Naive B cell (primary cell): ENCODE measurements at regions not wholly inside any gene's neighbourhood (a gene's known extent, or its start where the extent isn't known, plus 50 kb on each side); places are given as distances from the start of the nearest gene placed in this dataset.
"Not testable (repeated sequence)": the region's sequence is repeated elsewhere in the genome, so short reads cannot be mapped to it uniquely, and the experiment has no call there.

Experiments used
- ATAC-seq, 2 donors: fragments of 150-1000 bp; cut with Tn5 transposase; 2 replicates each; pipeline ENCODE4 v1.10.0; 2021; ENCODE audit warnings: low read depth in 2 of 2, mild to moderate bottlenecking in 2 of 2, moderate library complexity in 2 of 2
- DNase-seq: peaks from one replicate; pipeline ENCODE4 v3.0.0; 2022
- H3K27ac Mint-ChIP-seq, 6 donors: one replicate each; pipeline ENCODE4 v1.8.0; 2020 to 2022; ENCODE audit warnings: mild to moderate bottlenecking in 6 of 6, mixed read lengths in 6 of 6, moderate library complexity in 5 of 6, inconsistent platforms in 2 of 6
- H3K27me3 Mint-ChIP-seq, 3 donors: one replicate each; pipeline ENCODE4 v1.8.0; 2021 to 2022; ENCODE audit warnings: mixed read lengths in 3 of 3, mild to moderate bottlenecking in 1 of 3
- H3K36me3 Mint-ChIP-seq, 2 donors: one replicate each; pipeline ENCODE4 v1.8.0; 2020 to 2022; ENCODE audit warnings: mixed read lengths in 2 of 2, inconsistent platforms in 1 of 2, mild to moderate bottlenecking in 1 of 2
- H3K4me1 Mint-ChIP-seq, 3 donors: one replicate each; pipeline ENCODE4 v1.8.0; 2020 to 2022; ENCODE audit warnings: mixed read lengths in 3 of 3, inconsistent platforms in 1 of 3, mild to moderate bottlenecking in 1 of 3, moderate library complexity in 1 of 3
- H3K4me3 Mint-ChIP-seq, 8 donors: one replicate each; pipeline ENCODE4 v1.8.0; 2020 to 2022; ENCODE audit warnings: mild to moderate bottlenecking in 8 of 8, mixed read lengths in 8 of 8, moderate library complexity in 8 of 8, inconsistent platforms in 2 of 8
- H3K9me3 Mint-ChIP-seq, 7 donors: one replicate each; pipeline ENCODE4 v1.8.0; 2020 to 2022; ENCODE audit warnings: mixed read lengths in 7 of 7, mild to moderate bottlenecking in 5 of 7, inconsistent platforms in 2 of 7, moderate library complexity in 1 of 7

DNA sequence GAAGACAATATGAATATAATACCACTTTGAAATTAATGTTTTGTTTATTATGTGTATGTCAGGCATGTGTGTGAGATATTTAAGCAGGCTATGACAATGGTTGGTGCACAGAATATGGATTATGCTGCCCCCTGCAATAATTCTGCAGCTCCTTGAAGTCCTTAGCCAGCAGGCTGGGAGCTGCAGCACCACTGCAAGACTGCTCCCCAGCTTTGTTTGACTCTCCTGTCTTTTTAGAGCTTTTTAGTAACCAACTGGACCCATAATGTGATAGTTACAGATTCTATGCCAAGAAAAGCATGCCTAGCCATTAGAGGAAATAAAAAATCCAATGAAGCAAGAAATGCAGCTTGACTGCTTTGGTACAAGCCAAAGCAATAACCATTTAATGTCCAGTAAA lies 535.1 kb downstream of the TMEM135 start:
- peaks cover 0 to 5% (median 0%) of the 10 kb centered on the region in 7 donors for H3K9me3 Mint-ChIP-seq
- H3K27me3 Mint-ChIP-seq: no peaks in the 10 kb centered on the region
- no peak overlapping the region for H3K27ac Mint-ChIP-seq
- no peaks in the 10 kb centered on the region for H3K36me3 Mint-ChIP-seq
- H3K4me1 Mint-ChIP-seq: no peaks in the 10 kb centered on the region
- ATAC-seq (no peak), DNase-seq (no peak)
- H3K4me3 Mint-ChIP-seq: no peak overlapping the region

DNA sequence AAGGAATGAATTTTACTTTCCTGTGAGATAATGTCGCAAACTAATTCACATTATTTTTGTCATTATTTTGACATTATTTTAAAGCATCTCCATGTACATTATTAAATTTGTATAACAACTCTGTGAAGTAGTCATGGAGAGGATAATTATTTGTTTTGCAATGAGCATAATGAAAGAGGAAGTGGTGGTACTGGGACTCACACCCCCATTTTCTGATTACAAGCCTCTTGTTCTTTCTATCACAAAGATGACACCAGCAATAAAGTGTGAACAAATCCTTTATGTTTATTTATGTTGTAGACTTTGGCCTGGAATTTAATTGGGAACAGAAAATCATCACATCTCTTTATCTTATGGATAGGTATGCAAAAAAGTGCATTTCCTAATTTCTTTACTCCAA lies 522.6 kb downstream of the TMEM135 start:
- Mint-ChIP-seq H3K9me3 (peaks cover 3 to 12% (median 8%) of the 10 kb centered on the region in 7 donors), H3K4me3 (no peak overlapping the region), H3K27ac (no peak overlapping the region)

DNA sequence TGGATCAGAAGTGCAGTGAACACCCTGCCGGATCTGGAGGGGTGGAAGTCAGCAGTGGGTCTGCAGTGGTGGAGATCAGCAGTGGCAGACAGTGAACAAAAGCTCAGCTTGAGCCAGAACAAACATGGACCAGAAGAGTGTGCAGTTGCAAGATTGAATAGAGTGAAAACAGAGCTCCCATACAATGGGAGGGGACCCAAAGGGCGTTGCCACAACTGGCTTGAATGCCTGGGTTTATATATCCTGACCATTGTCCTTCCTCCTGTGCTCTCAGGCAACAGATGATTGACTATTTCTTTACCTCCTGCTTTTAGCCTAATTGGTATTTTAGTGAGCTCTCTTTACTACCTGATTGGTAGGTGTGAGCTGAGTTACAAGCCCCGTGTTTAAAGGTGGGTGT lies 522.1 kb downstream of the TMEM135 start:
- not testable (repeated sequence) for H3K36me3 Mint-ChIP-seq, ATAC-seq, H3K27me3 Mint-ChIP-seq, H3K27ac Mint-ChIP-seq, DNase-seq, H3K4me3 Mint-ChIP-seq, H3K4me1 Mint-ChIP-seq
- peaks cover 3 to 15% (median 10%) of the 10 kb centered on the region in 7 donors for H3K9me3 Mint-ChIP-seq

More for the DNA sequence above, 522.6 kb downstream of the TMEM135 start:
- DNase-seq (no peak), ATAC-seq (no peak)
- no peaks in the 10 kb centered on the region for H3K4me1 Mint-ChIP-seq
- H3K27me3 Mint-ChIP-seq: no peaks in the 10 kb centered on the region
- H3K36me3 Mint-ChIP-seq: no peaks in the 10 kb centered on the region

DNA sequence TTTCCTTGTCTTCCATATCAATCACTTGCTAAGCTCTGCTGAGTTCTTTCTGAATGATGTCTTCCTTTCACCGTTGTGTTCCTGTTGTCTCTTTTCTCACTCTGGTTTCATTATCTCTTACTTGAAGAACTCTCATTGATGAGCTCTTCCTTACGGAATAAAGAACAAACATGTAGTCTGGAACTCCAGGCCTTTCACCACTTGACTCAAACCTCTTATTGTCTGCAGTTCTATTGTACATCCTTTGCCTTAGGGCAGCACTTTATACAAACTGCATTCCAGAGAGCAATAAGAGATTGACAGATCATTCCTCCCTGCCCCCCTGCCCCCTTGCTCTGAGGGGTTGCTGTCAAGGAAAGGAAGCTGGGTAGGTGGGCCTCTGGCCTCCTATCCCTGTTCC lies 517.4 kb downstream of the TMEM135 start:
- no peaks in the 10 kb centered on the region for H3K4me1 Mint-ChIP-seq
- H3K9me3 Mint-ChIP-seq: peaks cover 3 to 19% (median 15%) of the 10 kb centered on the region in 7 donors
- no peak for ATAC-seq
- H3K27ac Mint-ChIP-seq: no peak overlapping the region
- DNase-seq: no peak
- no peaks in the 10 kb centered on the region for H3K27me3 Mint-ChIP-seq
- no peaks in the 10 kb centered on the region for H3K36me3 Mint-ChIP-seq
- no peak overlapping the region for H3K4me3 Mint-ChIP-seq

DNA sequence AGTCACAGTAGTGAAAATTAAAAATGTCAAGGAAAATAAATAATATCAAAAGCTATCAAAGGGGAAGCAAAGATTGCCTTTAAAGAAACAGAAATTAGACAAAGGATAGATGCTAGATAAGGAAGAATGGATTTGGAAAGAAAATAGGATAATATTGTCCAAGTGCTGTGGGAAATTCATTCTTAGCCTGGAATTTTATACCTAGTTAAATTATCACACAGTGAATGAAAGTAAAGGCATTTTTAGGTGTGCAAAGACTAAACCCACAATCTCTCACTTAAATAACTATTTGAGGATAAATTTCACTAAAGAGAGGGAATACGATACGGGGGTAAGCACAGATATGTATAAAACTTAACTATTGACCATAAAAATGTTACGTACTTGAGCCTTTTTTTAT lies 511.1 kb downstream of the TMEM135 start:
- ATAC-seq (no peak), DNase-seq (no peak)
- H3K9me3 Mint-ChIP-seq: peaks cover 11 to 56% (median 29%) of the 10 kb centered on the region in 7 donors
- H3K27me3 Mint-ChIP-seq: no peaks in the 10 kb centered on the region
- H3K4me1 Mint-ChIP-seq: no peaks in the 10 kb centered on the region
- H3K27ac Mint-ChIP-seq: no peak overlapping the region
- no peak overlapping the region for H3K4me3 Mint-ChIP-seq
- no peaks in the 10 kb centered on the region for H3K36me3 Mint-ChIP-seq

DNA sequence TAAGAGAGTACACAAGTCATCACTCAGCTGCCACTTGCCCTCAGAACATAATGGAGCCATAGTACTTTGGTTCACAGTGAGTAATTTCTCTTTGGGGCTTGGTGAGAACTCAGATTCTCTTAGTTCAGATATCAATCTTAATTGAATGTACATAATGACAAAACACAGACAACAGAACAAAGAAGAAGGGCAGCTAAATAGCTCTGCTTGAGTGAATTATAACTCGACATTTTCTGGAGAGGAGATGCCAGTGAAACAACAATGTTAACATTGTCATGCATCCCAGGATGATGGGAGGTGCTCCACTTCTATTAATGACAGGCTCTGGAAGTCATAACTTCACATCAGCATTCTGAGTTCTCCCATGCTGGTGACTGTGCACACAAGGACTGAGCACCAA lies 508.1 kb downstream of the TMEM135 start:
- no peak for ATAC-seq
- H3K9me3 Mint-ChIP-seq: peaks cover 18 to 68% (median 39%) of the 10 kb centered on the region in 7 donors

DNA sequence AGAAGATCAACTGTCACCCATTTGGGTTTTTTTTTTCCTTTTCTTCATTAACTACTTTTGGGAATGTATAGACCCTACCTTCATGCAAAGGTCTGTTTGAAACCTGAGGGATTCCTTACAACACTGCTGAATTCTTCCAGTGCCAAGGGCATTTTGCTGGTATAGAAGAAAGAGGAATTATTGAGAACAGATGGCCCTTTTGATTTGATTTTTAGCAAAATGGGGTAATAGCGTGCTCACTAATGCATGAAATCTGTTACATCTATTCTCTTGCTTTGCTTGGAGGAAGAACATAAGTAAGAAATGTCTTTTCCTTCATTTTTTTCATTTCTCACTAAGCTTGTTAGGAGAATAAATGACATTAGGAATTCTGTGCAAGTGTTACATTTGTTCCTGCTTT lies 501.9 kb downstream of the TMEM135 start:
- DNase-seq (no peak), ATAC-seq (no peak)
- no peaks in the 10 kb centered on the region for H3K27me3 Mint-ChIP-seq
- peaks cover 10 to 33% (median 17%) of the 10 kb centered on the region in 7 donors for H3K9me3 Mint-ChIP-seq
- H3K4me1 Mint-ChIP-seq: no peaks in the 10 kb centered on the region
- no peak overlapping the region for H3K4me3 Mint-ChIP-seq
- no peaks in the 10 kb centered on the region for H3K36me3 Mint-ChIP-seq
- no peak overlapping the region for H3K27ac Mint-ChIP-seq

More for the DNA sequence above, 508.1 kb downstream of the TMEM135 start:
- Mint-ChIP-seq H3K4me3 (no peak overlapping the region), H3K27me3 (no peaks in the 10 kb centered on the region), H3K36me3 (no peaks in the 10 kb centered on the region), H3K4me1 (no peaks in the 10 kb centered on the region), H3K27ac (no peak overlapping the region)
- no peak for DNase-seq

DNA sequence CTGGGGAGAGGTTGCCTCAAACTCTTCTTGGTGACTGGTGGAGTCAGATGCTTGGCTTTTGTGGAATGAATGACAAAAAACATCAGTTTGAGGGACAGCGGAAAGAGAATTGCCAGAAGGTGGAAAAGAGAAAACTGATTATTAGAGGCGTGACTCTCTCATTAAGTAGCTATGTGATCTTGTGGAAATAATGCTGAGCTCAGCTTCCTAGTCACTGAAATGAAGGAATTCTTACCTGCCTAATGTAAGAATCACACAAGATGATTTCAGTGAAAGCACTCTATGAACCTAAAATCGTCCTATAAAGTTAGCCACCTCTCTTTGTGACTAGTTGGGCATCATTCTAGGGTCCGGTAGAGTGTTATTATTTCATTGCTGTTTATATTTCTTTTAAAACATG lies 498.8 kb downstream of the TMEM135 start:
- Mint-ChIP-seq H3K4me3 (no peak overlapping the region), H3K9me3 (peaks cover 2 to 9% (median 3%) of the 10 kb centered on the region in 7 donors), H3K27me3 (no peaks in the 10 kb centered on the region), H3K4me1 (no peaks in the 10 kb centered on the region), H3K27ac (no peak overlapping the region), H3K36me3 (no peaks in the 10 kb centered on the region)
- DNase-seq (no peak), ATAC-seq (no peak)

DNA sequence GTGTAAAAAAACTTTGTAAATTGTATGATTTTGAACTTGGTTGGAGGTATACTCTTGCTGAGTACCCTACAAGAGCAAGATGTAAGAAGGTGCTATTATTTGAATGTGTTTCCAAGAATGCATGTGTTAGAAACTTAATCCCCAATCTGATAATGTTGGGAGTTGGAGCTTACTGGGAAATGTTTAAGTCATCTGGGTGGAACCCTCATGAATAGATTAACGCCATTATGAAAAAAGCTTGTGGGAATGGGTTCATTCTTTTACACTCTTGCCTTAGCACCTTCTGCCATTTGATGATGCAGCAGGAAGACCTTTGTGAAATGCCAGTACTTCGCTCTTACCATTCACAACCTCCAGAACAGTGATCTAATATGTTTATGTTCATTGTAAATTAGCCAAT lies 498.3 kb downstream of the TMEM135 start:
- Mint-ChIP-seq H3K4me3 (no peak overlapping the region), H3K4me1 (no peaks in the 10 kb centered on the region), H3K9me3 (peaks cover 0 to 9% (median 2%) of the 10 kb centered on the region in 7 donors), H3K27me3 (no peaks in the 10 kb centered on the region), H3K36me3 (no peaks in the 10 kb centered on the region), H3K27ac (no peak overlapping the region)
- DNase-seq (no peak), ATAC-seq (no peak)

DNA sequence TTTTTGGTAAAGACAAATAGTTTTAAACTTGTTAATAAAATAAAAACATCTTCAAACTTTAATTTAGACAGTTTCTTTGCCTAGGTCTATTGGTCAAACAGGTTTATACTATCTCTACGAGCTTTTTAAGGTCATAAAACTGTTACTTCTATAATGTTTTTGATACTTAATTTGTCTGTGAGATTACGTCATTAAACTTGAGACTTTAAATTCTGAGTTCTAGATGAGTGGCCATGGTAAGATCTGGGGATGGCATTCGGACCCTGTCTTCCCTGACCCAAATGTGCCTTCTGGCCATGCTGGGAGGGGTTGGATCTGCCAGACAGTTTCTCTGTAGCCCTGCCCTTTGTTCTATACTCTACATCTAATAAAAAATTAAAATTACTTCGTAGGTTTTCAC lies 497.8 kb downstream of the TMEM135 start:
- Mint-ChIP-seq H3K4me1 (no peaks in the 10 kb centered on the region), H3K27me3 (no peaks in the 10 kb centered on the region), H3K4me3 (no peak overlapping the region), H3K36me3 (no peaks in the 10 kb centered on the region), H3K27ac (no peak overlapping the region), H3K9me3 (peaks cover 0 to 9% (median 2%) of the 10 kb centered on the region in 7 donors)
- DNase-seq (no peak), ATAC-seq (no peak)

DNA sequence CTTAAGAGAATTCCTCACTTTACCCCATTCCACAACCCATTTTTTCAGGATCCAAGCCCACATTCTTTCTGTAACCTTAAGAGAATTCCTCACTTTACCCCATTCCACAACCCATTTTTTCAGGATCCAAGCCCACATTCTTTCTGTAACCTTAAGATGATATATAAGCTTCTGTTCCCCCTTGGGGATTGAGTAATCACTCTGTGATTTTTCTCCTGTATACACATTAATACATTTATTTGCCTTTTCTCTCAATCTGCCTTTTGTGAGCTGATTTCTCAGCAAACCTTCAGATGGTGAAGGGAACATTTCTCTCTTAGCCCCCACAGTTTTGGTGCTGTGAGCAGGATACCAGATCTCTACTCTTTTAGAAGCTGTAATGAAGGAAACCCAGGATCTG lies 494.1 kb downstream of the TMEM135 start:
- H3K4me3 Mint-ChIP-seq, H3K27ac Mint-ChIP-seq, H3K4me1 Mint-ChIP-seq, H3K27me3 Mint-ChIP-seq, ATAC-seq, DNase-seq, H3K36me3 Mint-ChIP-seq: not testable (repeated sequence)
- H3K9me3 Mint-ChIP-seq: peaks cover 0 to 11% (median 8%) of the 10 kb centered on the region in 7 donors

DNA sequence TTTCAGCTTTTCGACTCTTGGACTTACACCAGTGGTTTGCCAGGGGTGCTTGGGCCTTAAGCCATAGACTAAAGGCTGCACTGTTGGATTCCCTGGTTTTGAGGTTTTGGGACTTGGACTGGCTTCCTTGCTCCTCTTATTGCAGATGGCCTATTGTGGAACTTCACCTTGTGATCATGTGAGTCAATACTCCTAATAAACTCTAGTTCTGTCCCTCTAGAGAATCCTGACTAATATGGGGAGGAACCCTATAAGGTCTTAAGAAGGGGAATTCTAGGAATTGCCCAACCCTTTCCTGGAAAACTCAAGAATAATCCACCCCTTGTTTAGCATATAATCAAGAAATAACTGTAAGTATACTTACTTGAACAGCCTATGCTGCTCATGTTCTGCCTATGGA lies 491.8 kb downstream of the TMEM135 start:
- DNase-seq (no peak), ATAC-seq (no peak)
- H3K4me3 Mint-ChIP-seq: no peak overlapping the region
- H3K36me3 Mint-ChIP-seq: no peaks in the 10 kb centered on the region
- no peaks in the 10 kb centered on the region for H3K27me3 Mint-ChIP-seq
- peaks cover 0 to 21% (median 8%) of the 10 kb centered on the region in 7 donors for H3K9me3 Mint-ChIP-seq
- no peak overlapping the region for H3K27ac Mint-ChIP-seq
- H3K4me1 Mint-ChIP-seq: no peaks in the 10 kb centered on the region

DNA sequence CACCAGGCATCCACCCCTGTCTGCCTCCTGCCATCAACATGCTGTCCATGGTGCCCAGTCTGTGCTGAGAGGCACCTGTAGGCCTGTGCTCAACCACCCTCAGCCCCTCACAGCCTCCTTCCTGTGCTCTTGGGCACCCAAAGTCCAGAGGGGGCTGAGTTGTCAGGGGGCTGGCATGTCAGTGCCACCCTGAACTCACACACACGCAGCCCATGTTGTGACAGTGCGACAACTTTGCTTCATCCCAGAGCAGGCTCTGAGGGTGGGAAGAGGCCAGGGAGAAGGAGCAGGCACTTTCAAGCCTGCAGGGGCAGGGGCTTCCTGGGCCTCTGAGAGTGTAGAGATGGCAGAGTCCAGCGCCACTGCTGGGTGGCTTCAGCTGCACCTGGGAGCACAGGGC lies 491.0 kb downstream of the TMEM135 start:
- Mint-ChIP-seq H3K27ac (no peak overlapping the region), H3K9me3 (peaks cover 0 to 28% (median 6%) of the 10 kb centered on the region in 7 donors), H3K4me1 (no peaks in the 10 kb centered on the region), H3K36me3 (no peaks in the 10 kb centered on the region), H3K27me3 (no peaks in the 10 kb centered on the region), H3K4me3 (no peak overlapping the region)
- no peak for ATAC-seq
- DNase-seq: no peak

DNA sequence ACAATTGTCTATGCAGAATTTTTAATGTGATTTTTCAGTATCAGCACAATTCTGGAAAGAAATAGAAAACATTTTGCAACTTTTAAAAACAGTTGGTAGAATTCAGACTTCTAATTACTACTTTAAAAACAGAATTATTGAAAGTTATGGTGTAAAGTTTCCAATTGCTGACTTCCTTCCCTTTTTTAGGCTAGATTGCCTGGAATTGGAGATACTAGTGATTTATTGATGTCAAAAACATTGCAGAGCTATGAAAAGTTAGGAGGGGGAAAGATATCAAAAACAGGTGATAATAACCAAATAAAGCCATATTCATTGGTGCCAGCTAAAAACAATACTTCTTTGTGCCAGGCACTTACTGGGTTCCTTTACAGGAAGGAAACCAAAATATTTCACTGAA lies 485.5 kb downstream of the TMEM135 start:
- H3K4me1 Mint-ChIP-seq: no peaks in the 10 kb centered on the region
- no peak overlapping the region for H3K4me3 Mint-ChIP-seq
- peaks cover 0 to 39% (median 4%) of the 10 kb centered on the region in 7 donors for H3K9me3 Mint-ChIP-seq
- no peak for DNase-seq
- H3K27me3 Mint-ChIP-seq: no peaks in the 10 kb centered on the region
- ATAC-seq: no peak
- no peak overlapping the region for H3K27ac Mint-ChIP-seq
- H3K36me3 Mint-ChIP-seq: no peaks in the 10 kb centered on the region

DNA sequence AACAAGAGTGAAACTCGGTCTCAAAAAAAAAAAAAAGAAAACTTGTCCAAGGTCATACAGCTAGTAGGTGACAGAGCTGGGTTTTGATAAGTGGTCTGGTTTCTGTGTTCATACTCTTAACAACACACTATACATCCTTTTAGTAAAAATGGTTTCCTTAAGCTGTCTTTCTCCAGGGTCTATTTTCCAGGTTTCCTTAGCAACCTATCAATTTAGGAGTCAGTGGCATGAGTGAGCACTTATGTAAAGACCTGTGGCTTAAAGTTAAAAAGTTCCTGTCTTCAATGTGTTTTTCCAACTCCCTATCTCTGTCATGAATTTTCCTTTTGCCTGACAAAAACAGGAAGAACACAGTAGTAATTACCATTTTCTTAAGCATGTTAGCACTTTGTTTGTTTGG lies 480.5 kb downstream of the TMEM135 start:
- ATAC-seq (no peak), DNase-seq (no peak)
- H3K36me3 Mint-ChIP-seq: no peaks in the 10 kb centered on the region
- no peaks in the 10 kb centered on the region for H3K4me1 Mint-ChIP-seq
- H3K9me3 Mint-ChIP-seq: peaks cover 0 to 11% (median 3%) of the 10 kb centered on the region in 7 donors
- H3K4me3 Mint-ChIP-seq: no peak overlapping the region
- H3K27me3 Mint-ChIP-seq: no peaks in the 10 kb centered on the region
- no peak overlapping the region for H3K27ac Mint-ChIP-seq
